GM18507 (cell line): ENCODE measurements at regions not wholly inside any gene's neighbourhood (a gene's known extent, or its start where the extent isn't known, plus 50 kb on each side); places are given as distances from the start of the nearest gene placed in this dataset.
"Not testable (repeated sequence)": the region's sequence is repeated elsewhere in the genome, so short reads cannot be mapped to it uniquely, and the experiment has no call there.

Experiments used
- DNase-seq: peaks from one replicate; pipeline ENCODE4 v3.0.0; 2011; ENCODE audit warnings: low read depth; ENCODE audit not compliant: insufficient read length; ENCODE audit errors: extremely low spot score
- FAIRE-seq: peaks from 2 replicates; lab custom pipeline; 2011; peaks lifted over from hg19 to GRCh38; lab: Jason Lieb, UNC

DNA sequence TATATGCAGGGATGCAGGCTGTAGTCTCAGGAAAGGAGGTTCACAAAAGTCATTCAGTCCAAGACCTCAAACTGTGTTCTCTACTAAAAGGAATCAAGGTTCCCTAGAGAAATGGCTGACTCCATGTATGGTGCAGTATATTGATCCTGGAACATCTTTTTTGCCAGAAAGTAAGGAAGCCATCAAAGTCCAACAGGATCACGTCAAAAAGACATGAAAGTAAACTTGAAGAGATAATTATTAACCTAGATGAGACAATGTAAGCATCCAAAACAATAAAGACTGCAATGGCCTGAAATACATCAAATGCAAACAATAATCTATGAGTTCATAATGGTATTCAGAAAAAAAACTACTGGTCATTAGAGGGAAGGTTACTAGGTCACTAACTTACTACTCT lies 115.6 kb upstream of the FABP2 start:
- not testable (repeated sequence) for FAIRE-seq

DNA sequence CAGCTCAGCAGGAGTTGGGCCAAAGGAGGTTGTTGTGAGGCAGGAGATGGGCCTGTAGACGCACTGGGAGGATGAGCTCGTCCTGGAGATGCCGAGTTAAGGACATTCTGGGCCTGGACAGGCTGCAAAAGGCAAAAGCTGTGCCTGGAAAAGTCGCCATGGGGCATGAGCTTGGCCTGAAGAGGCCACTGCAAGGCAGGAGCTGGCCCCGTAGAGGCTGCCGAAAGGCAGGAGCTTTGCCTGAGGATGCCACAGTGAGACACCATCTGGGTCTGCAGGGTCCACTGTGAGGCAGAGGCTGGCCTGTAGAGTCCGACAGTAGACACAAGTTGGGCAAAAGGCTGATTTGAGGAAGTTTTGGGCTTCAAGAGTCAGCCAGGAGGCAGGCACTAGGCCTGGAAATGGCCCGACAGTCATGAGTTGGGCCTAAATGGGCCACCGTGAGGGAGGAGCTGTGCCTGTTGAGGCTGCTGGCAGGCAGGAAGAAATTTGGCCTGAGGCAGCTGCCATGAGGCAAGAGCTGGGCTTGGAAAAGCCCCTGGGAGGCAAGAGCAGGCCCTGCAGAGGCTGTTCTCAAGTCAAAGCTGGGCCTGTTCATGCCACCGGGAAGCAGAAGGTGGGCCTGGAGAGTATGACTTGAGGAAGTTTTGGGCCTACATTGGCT lies 86.8 kb upstream of the FABP2 start:
- not testable (repeated sequence) for FAIRE-seq, DNase-seq

More for the DNA sequence above, 115.6 kb upstream of the FABP2 start:
- DNase-seq: not testable (repeated sequence)

DNA sequence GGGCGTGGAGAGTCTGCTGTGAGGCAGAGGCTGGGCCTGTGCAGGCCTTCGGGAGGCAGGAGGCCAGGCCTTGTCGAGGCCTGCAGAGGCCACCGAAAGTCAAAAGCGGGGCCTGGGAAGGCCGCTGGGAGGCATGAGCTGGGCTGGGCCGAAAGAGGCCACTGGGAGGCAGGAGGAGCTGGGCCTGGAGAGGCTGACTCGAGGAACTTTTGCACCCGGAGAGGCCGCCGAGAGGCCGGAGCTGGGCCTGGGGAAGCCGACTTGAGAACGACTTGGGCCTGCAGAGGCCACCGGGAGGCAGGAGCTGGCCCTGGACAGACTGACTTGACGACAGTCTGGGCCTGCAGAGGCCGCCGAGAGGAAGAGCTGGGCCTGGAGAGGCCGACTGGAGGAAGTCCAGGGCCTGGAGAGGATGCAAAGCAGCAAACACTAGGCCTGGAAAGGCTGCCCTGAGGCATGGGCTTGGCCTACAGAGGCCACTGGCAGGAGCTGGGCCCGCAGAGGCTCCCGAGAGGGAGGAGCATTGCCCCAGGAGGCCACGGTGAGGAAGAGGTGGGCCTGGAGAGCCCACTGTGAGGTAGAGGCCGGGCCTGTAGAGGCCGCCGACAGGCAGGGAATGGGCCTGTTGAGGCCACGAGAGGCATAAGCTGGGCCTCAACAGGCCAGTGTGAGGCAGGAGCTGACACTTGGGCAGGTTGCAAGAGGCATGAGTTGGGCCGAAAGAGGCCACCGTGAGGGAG lies 85.0 kb upstream of the FABP2 start:
- DNase-seq, FAIRE-seq: not testable (repeated sequence)

DNA sequence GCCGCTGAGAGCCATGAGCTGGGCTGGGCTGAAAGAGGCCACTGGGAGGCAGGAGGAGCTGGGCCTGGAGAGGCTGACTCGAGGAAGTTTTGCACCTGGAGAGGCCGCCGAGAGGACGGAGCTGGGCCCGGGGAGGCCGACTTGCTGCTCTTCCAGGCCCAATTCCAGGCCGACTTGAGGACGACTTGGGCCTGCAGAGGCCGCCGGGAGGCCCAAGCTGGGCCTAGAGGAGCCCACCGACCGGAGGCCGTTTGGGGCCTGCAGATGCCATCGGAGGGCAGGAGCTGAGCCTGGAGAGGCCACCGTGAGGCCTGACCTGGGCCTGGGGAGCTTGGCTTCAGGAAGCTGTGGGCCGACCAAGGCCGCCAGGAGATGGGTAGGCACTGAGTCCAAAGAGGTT lies 84.1 kb upstream of the FABP2 start:
- not testable (repeated sequence) for FAIRE-seq, DNase-seq

DNA sequence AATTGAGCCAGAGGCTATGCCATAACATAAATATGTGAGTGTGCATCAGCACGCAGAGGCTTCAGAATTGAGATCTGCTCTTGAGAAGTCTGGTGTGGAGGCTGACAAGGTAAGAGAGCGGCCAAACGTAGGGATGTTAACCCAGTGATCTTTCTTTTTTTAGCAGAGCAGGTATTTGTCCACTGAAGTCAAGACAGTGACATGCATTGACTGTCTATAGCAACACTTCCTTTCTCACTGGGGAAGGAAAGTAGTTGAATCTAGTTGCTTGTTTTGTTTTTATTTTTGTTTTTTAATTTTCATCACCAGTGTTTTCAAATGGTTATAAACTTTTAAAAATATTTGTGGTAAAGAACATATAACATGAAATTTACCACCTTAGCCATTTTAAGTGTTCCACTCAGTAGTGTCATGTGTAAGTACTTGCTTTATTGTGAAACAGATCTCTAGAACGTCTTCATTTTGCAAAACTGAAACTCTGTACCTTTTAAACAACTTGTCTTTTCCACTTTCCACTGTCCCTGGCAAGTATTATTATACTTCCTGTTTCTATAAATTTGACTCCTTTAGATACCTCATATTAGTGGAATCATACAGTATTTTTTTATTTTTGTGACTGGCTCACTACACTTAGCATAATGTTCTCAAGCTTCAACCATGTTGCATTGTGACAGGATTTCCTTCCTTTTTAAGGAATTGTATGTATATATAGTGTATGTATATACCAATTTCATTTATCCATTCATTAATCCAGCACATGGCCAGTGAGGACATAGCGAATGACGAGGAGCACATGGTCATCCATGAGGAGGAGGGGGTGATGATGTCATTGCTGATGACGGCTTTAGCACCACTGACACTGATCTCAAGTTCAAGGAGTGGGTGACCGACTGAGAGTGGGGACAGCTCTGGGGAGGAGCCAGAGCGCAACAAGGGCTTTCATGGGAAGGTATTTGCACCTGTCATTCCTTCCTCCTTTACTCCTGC lies 80.7 kb upstream of the FABP2 start:
- not testable (repeated sequence) for DNase-seq

DNA sequence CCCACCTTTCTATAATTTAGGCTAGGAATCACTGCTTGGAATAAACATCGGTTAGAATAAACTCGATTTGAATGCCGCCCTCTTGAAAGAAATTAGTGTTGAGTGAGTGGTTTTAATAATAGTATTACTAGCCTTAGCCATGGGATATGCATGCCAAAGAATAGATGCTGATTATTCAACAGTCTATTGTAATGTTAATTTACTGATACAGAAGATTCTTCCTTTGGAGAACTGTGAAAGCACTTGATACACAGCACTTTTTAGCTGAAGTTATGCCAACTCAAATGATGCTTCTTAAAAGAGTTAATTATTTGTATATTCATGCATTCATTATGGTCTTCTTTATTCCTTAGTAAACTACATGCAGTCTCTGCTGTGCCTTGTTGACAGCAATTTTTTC lies 73.8 kb upstream of the FABP2 start:
- FAIRE-seq, DNase-seq: not testable (repeated sequence)

More for the DNA sequence above, 80.7 kb upstream of the FABP2 start:
- FAIRE-seq: peak; percentile 64

DNA sequence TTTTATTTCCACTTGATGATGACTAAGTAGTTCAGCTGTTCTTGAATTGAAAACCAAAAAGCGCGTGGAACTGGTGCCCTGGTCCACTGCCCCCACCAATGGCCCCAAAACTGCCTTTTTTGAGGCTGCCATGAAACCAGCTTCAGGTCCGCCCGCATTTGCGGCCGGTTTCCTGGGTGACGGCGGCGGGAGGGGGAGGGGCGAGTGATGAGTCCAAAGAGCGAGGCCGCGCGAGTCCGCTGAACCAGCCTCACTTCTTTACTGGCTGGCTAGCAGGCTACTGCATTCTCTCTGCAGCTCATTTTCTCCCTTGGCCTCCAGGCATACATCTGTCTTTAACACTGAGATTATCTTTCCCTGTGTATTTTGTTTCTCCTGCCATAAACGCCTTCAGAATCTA lies 72.9 kb upstream of the FABP2 start:
- no peak for DNase-seq
- no peak for FAIRE-seq

DNA sequence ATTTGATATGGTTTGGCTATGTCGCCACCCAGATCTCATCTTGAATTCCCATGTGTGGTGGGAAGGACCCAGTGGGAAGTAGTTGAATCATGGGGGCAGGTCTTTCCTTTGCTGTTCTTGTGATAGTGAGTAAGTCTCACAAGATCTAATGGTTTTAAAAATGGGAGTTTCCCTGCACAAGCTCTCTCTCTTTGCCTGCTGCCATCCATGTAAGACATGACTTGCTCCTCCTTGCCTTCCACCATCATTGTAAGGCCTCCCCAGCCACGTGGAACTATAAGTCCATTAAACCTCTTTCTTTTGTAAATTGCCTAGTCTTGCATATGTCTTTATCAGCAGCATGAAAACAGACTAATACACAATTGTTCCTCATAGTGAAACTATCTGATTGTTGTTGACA lies 66.9 kb upstream of the FABP2 start:
- FAIRE-seq, DNase-seq: not testable (repeated sequence)

DNA sequence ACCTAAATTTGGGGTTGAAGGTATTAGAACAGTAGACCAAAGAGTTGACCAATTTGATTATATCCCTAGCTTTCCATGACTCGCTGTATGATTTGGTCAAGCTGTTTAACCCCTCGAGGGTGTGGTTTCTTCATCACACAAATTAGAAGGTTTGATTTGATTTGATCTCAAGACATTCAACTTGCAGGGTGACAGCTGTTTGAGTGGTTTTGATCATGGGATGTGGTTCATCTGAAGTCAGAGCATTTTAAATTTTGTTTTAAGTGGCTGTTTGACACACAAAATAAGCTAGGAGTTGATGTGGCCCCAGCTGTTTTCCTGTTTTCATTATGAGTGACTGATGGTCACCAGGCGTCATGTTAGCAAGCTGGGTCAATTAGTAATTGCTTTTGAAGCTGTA lies 52.7 kb upstream of the FABP2 start:
- not testable (repeated sequence) for DNase-seq
- peak; percentile 70 for FAIRE-seq

DNA sequence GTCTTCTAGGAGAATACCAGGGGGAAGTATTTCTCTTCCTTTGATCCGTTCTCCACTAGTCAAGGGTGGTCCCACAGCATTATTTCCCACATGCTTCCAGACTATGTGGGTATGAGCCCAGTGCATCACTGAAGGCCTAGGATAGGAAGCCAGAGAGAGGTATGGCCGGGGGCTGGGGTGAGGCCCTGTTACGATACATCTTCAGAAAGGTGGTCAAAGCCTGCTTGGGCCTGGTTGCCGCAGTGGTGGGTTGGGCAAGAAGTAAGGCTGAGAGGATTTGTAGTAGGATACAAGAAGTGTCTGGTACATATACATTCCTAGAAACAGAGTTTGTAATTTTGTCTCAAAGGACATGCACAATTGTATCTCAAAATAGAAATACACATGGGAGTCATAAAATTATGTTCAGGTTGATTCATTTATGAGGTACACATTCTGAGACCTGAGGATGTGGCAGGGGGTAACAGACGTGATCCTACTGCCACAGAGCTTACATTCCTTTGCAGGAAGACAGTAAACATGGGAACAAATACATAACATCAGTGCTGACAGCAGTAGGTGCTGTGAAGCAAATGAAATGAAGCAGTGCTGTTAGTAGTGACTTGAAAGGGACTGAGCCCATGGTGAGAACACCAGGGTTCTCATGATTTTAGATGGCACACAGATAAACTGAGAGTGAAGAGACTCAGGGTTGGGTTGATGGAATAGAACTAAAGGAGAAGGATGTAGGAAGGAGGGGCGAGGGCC lies 50.6 kb upstream of the FABP2 start:
- not testable (repeated sequence) for DNase-seq
- FAIRE-seq: peak; percentile 62
